HG02852 (cell line): ENCODE measurements at regions not wholly inside any gene's neighbourhood (a gene's known extent, or its start where the extent isn't known, plus 50 kb on each side); places are given as distances from the start of the nearest gene placed in this dataset.
"Not testable (repeated sequence)": the region's sequence is repeated elsewhere in the genome, so short reads cannot be mapped to it uniquely, and the experiment has no call there.

Experiments
- ATAC-seq: cut with Tn5 transposase; IDR thresholded peaks from one replicate; pipeline ENCODE4 v1.9.1; 2021; ENCODE audit warnings: mild to moderate bottlenecking, moderate library complexity; ENCODE audit not compliant: unreplicated experiment

GRCh38 chr2:111250448-111251030 is 129.8 kb downstream of the BCL2L11 start:
- no peak for ATAC-seq

GRCh38 chr2:111251711-111252110 is 131.0 kb downstream of the BCL2L11 start:
- no peak for ATAC-seq

GRCh38 chr2:111252436-111252835 is 131.7 kb downstream of the BCL2L11 start:
- no peak for ATAC-seq

GRCh38 chr2:111254916-111255315 is 134.2 kb downstream of the BCL2L11 start:
- not testable (repeated sequence) for ATAC-seq

- not testable (repeated sequence) for ATAC-seq
Observed at GRCh38 chr2:111256628-111257027, 135.9 kb downstream of the BCL2L11 start.

GRCh38 chr2:111257607-111258006 is 136.9 kb downstream of the BCL2L11 start:
- ATAC-seq, result not testable (repeated sequence)

- ATAC-seq, result not testable (repeated sequence)
Observed at GRCh38 chr2:111258318-111258717, 137.6 kb downstream of the BCL2L11 start.

GRCh38 chr2:111262627-111263379 is 142.1 kb downstream of the BCL2L11 start:
- ATAC-seq, result not testable (repeated sequence)

- not testable (repeated sequence) for ATAC-seq
Observed at GRCh38 chr2:111263380-111264017, 142.8 kb downstream of the BCL2L11 start.

GRCh38 chr2:111264956-111265355 is 144.2 kb downstream of the BCL2L11 start:
- not testable (repeated sequence) for ATAC-seq

- ATAC-seq, result not testable (repeated sequence)
Observed at GRCh38 chr2:111266556-111266955, 145.8 kb downstream of the BCL2L11 start.

- ATAC-seq, result not testable (repeated sequence)
Observed at GRCh38 chr2:111267038-111267437, 146.3 kb downstream of the BCL2L11 start.

GRCh38 chr2:111269761-111270323 is 149.1 kb downstream of the BCL2L11 start:
- ATAC-seq, result not testable (repeated sequence)

GRCh38 chr2:111270569-111270968 is 149.9 kb downstream of the BCL2L11 start:
- not testable (repeated sequence) for ATAC-seq

GRCh38 chr2:111271647-111272304 is 151.1 kb downstream of the BCL2L11 start:
- ATAC-seq, result not testable (repeated sequence)

GRCh38 chr2:111273007-111273406 is 152.3 kb downstream of the BCL2L11 start:
- not testable (repeated sequence) for ATAC-seq

GRCh38 chr2:111275047-111275853 is 154.5 kb downstream of the BCL2L11 start:
- ATAC-seq, result not testable (repeated sequence)

- ATAC-seq, result not testable (repeated sequence)
Observed at GRCh38 chr2:111275854-111276171, 155.1 kb downstream of the BCL2L11 start.

- not testable (repeated sequence) for ATAC-seq
Observed at GRCh38 chr2:111278133-111278532, 157.4 kb downstream of the BCL2L11 start.

GRCh38 chr2:111280709-111281286 is 160.1 kb downstream of the BCL2L11 start:
- ATAC-seq, result not testable (repeated sequence)
